ENCODE measurements at regions not wholly inside any gene's neighbourhood (a gene's known extent, or its start where the extent isn't known, plus 50 kb on each side); places are given as distances from the start of the nearest gene placed in this dataset.

DNA sequence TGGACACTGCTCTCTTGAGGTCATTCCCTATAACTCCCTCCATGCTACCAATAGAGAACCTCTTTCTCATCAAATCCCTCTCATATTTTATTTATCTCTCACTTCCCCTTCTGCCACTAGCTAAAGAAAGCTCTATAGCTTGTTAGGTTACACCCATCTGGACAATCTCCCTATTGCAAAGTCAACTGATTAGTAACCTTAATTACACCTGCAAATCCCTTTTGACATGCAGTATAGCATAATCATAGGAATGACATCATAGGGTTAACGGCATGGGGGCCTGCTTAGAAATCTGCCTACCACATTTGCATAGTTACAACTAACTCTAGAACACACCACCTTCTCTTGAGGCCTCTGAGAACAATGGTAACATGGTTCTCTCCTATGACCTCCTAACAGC is 181.2 kb downstream of the EMP1 start:
- ChIA-PET RAD21 (ENCODE audit: unreplicated experiment) (interaction anchor here (1.0 kb wide), 1 partner anchor 16 kb away, joined by 5 read pairs; no protein-coding TSS in a partner anchor), CTCF (interaction anchor here (0.6 to 1.7 kb wide), 2 partner anchors 16 to 65 kb away, joined by 3 to 4 read pairs; no protein-coding TSS in a partner anchor), SMC1A (ENCODE audit: uncharacterized antibody, unreplicated experiment) (no interaction called here), POLR2A (no interaction called here)
- no peak for ATAC-seq
- H3K27me3 ChIP-seq (replicated peaks in 1 of 2; ENCODE audit: control insufficient read depth in 2 of 2, insufficient read depth in 2 of 2, low read length in 1 of 2), result no peaks in the 10 kb centered on the region
- no peak overlapping the region for H3K4me2 ChIP-seq (ENCODE audit: control insufficient read depth, insufficient read depth)
- no peaks in the 10 kb centered on the region for H3K9me3 ChIP-seq (replicated peaks; ENCODE audit: control insufficient read depth, insufficient read depth, low read length)
- no peak overlapping the region for H3K4me3 ChIP-seq
- H3K9ac ChIP-seq (ENCODE audit: control insufficient read depth, insufficient read depth, low read length), result no peak overlapping the region
- no peaks in the 10 kb centered on the region for H3K4me1 ChIP-seq (ENCODE audit: control insufficient read depth, insufficient read depth, low read length)
- no peaks in the 10 kb centered on the region for H3K36me3 ChIP-seq (ENCODE audit: control insufficient read depth in 2 of 2, insufficient read depth in 2 of 2, low read length in 1 of 2)
- no peak for FAIRE-seq
- H3K79me2 ChIP-seq (ENCODE audit: control insufficient read depth, insufficient read depth, low read length), result no peaks in the 10 kb centered on the region
- H4K20me1 ChIP-seq (ENCODE audit: control insufficient read depth, insufficient read depth), result no peaks in the 10 kb centered on the region
- TF ChIP-seq, protein P1, sequence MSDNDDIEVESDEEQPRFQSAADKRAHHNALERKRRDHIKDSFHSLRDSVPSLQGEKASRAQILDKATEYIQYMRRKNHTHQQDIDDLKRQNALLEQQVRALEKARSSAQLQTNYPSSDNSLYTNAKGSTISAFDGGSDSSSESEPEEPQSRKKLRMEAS (IDR thresholded peaks at IDR 0.05; ENCODE audit: low read depth, low read length), result no peak
- TF ChIP-seq BCL11A (IDR thresholded peaks at IDR 0.05; ENCODE audit: low read depth, low read length), result no peak
- TF ChIP-seq, protein P2, sequence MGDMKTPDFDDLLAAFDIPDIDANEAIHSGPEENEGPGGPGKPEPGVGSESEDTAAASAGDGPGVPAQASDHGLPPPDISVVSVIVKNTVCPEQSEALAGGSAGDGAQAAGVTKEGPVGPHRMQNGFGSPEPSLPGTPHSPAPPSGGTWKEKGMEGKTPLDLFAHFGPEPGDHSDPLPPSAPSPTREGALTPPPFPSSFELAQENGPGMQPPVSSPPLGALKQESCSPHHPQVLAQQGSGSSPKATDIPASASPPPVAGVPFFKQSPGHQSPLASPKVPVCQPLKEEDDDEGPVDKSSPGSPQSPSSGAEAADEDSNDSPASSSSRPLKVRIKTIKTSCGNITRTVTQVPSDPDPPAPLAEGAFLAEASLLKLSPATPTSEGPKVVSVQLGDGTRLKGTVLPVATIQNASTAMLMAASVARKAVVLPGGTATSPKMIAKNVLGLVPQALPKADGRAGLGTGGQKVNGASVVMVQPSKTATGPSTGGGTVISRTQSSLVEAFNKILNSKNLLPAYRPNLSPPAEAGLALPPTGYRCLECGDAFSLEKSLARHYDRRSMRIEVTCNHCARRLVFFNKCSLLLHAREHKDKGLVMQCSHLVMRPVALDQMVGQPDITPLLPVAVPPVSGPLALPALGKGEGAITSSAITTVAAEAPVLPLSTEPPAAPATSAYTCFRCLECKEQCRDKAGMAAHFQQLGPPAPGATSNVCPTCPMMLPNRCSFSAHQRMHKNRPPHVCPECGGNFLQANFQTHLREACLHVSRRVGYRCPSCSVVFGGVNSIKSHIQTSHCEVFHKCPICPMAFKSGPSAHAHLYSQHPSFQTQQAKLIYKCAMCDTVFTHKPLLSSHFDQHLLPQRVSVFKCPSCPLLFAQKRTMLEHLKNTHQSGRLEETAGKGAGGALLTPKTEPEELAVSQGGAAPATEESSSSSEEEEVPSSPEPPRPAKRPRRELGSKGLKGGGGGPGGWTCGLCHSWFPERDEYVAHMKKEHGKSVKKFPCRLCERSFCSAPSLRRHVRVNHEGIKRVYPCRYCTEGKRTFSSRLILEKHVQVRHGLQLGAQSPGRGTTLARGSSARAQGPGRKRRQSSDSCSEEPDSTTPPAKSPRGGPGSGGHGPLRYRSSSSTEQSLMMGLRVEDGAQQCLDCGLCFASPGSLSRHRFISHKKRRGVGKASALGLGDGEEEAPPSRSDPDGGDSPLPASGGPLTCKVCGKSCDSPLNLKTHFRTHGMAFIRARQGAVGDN (IDR thresholded peaks at IDR 0.05), result no peak
- TF ChIP-seq HCFC1 (IDR thresholded peaks at IDR 0.05; ENCODE audit: low read length), result no peak
- no peak for TF ChIP-seq SRF (IDR thresholded peaks at IDR 0.05; ENCODE audit: low read depth in 2 of 2, low read length in 2 of 2)
- TF ChIP-seq, protein P3, sequence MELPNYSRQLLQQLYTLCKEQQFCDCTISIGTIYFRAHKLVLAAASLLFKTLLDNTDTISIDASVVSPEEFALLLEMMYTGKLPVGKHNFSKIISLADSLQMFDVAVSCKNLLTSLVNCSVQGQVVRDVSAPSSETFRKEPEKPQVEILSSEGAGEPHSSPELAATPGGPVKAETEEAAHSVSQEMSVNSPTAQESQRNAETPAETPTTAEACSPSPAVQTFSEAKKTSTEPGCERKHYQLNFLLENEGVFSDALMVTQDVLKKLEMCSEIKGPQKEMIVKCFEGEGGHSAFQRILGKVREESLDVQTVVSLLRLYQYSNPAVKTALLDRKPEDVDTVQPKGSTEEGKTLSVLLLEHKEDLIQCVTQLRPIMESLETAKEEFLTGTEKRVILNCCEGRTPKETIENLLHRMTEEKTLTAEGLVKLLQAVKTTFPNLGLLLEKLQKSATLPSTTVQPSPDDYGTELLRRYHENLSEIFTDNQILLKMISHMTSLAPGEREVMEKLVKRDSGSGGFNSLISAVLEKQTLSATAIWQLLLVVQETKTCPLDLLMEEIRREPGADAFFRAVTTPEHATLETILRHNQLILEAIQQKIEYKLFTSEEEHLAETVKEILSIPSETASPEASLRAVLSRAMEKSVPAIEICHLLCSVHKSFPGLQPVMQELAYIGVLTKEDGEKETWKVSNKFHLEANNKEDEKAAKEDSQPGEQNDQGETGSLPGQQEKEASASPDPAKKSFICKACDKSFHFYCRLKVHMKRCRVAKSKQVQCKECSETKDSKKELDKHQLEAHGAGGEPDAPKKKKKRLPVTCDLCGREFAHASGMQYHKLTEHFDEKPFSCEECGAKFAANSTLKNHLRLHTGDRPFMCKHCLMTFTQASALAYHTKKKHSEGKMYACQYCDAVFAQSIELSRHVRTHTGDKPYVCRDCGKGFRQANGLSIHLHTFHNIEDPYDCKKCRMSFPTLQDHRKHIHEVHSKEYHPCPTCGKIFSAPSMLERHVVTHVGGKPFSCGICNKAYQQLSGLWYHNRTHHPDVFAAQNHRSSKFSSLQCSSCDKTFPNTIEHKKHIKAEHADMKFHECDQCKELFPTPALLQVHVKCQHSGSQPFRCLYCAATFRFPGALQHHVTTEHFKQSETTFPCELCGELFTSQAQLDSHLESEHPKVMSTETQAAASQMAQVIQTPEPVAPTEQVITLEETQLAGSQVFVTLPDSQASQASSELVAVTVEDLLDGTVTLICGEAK (IDR thresholded peaks at IDR 0.05; ENCODE audit: borderline replicate concordance), result no peak
- no peak for TF ChIP-seq NBN (IDR thresholded peaks at IDR 0.05)
- TF ChIP-seq NRF1 (conservative IDR thresholded peaks at IDR 0.05; ENCODE audit: low read depth, low read length), result no peak
- TF ChIP-seq RAD51 (IDR thresholded peaks at IDR 0.05), result no peak
- no peak for TF ChIP-seq STAT1 (conservative IDR thresholded peaks at IDR 0.05)
- TF ChIP-seq FOXM1 (IDR thresholded peaks at IDR 0.05; ENCODE audit: low read depth, low read length), result no peak
- TF ChIP-seq, protein P4, sequence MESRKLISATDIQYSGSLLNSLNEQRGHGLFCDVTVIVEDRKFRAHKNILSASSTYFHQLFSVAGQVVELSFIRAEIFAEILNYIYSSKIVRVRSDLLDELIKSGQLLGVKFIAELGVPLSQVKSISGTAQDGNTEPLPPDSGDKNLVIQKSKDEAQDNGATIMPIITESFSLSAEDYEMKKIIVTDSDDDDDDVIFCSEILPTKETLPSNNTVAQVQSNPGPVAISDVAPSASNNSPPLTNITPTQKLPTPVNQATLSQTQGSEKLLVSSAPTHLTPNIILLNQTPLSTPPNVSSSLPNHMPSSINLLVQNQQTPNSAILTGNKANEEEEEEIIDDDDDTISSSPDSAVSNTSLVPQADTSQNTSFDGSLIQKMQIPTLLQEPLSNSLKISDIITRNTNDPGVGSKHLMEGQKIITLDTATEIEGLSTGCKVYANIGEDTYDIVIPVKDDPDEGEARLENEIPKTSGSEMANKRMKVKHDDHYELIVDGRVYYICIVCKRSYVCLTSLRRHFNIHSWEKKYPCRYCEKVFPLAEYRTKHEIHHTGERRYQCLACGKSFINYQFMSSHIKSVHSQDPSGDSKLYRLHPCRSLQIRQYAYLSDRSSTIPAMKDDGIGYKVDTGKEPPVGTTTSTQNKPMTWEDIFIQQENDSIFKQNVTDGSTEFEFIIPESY (IDR thresholded peaks at IDR 0.05), result no peak
- no peak for TF ChIP-seq SUZ12 (IDR thresholded peaks at IDR 0.05; ENCODE audit: unreplicated experiment)
- no TSS peak for BruUV-seq (replicated peaks)
- intact Hi-C loops (cut with micrococcal nuclease; ENCODE audit: unreplicated experiment) (no loop called here), in situ Hi-C loops (cut with MboI) (no loop called here)
- no peak overlapping the region for H2AFZ ChIP-seq (ENCODE audit: control insufficient read depth, low read depth, low read length)
- H3K27ac ChIP-seq (ENCODE audit: control insufficient read depth, insufficient read depth), result no peak overlapping the region
- no peak for DNase-seq (ENCODE audit: low read depth, low spot score)
- WGBS (ENCODE audit: insufficient coverage, insufficient replicate concordance, low lambda C conversion rate, missing lambda C conversion rate), result 0% methylated on average over 1 of the region's 1 CpG

Measured in GM12878 (cell line).